ENCODE measurements at regions not wholly inside any gene's neighbourhood (a gene's known extent, or its start where the extent isn't known, plus 50 kb on each side); places are given as distances from the start of the nearest gene placed in this dataset.

GRCh38 chrX:110477593-110478228, 119.1 kb downstream of the RTL9 start:
- no peak overlapping the region for H3K4me3 ChIP-seq (ENCODE audit: low read depth, low read length)
- TF ChIP-seq CTCF (IDR thresholded peaks at IDR 0.05; ENCODE audit: low read depth, low read length), result no peak

GRCh38 chrX:110491846-110492620, 133.4 kb downstream of the RTL9 start:
- no peak for TF ChIP-seq CTCF (IDR thresholded peaks at IDR 0.05; ENCODE audit: low read depth, low read length)
- no peak overlapping the region for H3K4me3 ChIP-seq (ENCODE audit: low read depth, low read length)

GRCh38 chrX:110504947-110505346, 146.3 kb downstream of the RTL9 start:
- TF ChIP-seq CTCF (IDR thresholded peaks at IDR 0.05; ENCODE audit: low read depth, low read length), result no peak
- H3K4me3 ChIP-seq (ENCODE audit: low read depth, low read length), result no peak overlapping the region

DNA sequence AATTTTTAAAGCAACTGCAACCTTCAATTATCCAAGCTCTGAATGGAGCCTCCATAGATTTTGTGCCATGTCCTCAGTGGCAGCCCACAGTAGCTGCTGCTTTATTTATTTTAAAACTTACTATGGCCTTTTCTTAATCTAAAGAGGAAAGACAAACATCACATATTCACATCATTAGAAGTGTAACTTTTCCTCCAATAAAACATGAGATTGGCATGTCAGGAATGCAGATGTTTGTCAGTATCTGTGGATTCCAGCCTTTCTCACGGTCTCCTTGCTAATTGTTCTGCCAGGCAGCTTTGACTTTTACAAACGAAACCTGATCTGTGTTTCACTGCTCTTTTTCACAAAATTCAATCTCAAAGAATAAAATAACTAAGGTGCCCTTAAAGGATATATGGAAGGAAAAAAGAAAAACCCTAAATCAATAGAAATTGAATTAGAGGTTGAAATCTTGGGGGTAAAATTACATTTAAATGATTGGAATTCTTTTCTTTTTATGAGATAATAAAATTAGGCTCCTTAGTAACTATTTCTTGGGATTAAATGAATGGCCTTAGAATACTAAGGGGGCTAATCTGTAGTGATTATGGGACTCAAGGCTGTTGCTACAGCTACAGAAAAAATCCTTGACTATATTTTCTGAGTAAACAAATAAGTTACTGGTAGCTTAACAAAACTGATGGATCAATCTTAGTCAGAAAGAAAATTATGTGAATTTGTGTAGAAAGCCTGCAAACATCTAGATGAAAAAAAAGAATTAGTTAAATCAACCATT, 151.3 kb downstream of the RTL9 start:
- no peak for TF ChIP-seq CTCF (IDR thresholded peaks at IDR 0.05; ENCODE audit: low read depth, low read length)
- no peak overlapping the region for H3K4me3 ChIP-seq (ENCODE audit: low read depth, low read length)

- no peak overlapping the region for H3K4me3 ChIP-seq (ENCODE audit: low read depth, low read length)
- TF ChIP-seq CTCF (IDR thresholded peaks at IDR 0.05; ENCODE audit: low read depth, low read length), result no peak
Measured at GRCh38 chrX:110511238-110511637, 152.6 kb downstream of the RTL9 start.

DNA sequence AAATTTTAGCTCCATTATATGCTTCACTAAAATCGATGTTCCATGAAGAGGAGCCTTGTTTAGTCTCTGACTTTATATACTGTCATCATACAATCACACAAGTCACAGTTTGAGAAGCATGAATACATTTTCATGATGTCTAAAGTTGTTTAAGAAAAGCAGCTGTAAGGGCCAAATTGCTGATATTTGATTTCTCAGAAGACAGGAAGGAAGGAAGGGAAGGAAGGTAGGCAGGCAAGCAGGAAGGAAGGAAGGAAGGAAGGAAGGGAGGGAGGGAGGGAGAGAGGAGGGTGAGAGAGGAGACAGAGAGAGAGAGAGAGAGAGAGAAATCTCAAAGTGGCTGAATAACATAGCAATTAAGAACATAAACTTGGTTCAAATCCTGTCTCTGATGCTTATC, 153.7 kb downstream of the RTL9 start:
- H3K4me3 ChIP-seq (ENCODE audit: low read depth, low read length), result no peak overlapping the region
- TF ChIP-seq CTCF (IDR thresholded peaks at IDR 0.05; ENCODE audit: low read depth, low read length), result no peak

DNA sequence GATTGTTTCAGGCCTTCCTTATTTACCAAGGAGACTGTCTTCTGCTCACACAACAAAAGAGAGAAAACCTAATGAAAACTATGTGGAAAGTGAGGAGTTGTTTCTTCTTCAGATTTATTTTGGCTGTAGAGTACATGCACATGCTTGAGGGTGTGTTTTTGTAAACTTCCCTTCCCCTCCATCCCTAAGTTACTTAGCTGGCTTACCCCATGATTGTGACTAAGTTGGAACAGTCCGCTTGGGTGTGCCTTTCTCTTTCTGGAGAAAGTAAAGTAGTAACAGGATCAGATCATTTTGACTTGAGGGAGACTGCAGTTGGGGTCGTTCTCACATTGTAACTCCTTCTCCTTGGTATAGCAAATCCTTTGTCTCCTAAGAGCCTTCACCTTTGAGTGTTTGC, 155.9 kb downstream of the RTL9 start:
- TF ChIP-seq CTCF (IDR thresholded peaks at IDR 0.05; ENCODE audit: low read depth, low read length), result no peak
- H3K4me3 ChIP-seq (ENCODE audit: low read depth, low read length), result no peak overlapping the region
